Karpas-422 (cell line): ENCODE measurements at regions not wholly inside any gene's neighbourhood (a gene's known extent, or its start where the extent isn't known, plus 50 kb on each side); places are given as distances from the start of the nearest gene placed in this dataset.
"Not testable (repeated sequence)": the region's sequence is repeated elsewhere in the genome, so short reads cannot be mapped to it uniquely, and the experiment has no call there.

Experiments
- DNase-seq: peaks from one replicate; pipeline ENCODE4 v3.0.0-alpha.2; 2015
- H2AFZ ChIP-seq: fragments of 200-600 bp; sonication (generic); 2 replicates; pipeline ENCODE4 v1.6.1; 2014; ENCODE audit warnings: antibody characterized with exemption, low read length, mixed read lengths
- H3K27ac ChIP-seq: fragments of 200-600 bp; sonication (generic); 2 replicates; pipeline ENCODE4 v1.5.1; 2014; ENCODE audit warnings: mild to moderate bottlenecking, low read length, moderate library complexity
- H3K27me3 ChIP-seq: fragments of 200-600 bp; sonication (generic); 2 replicates; pipeline ENCODE4 v1.6.1; 2014; ENCODE audit warnings: low read length, mixed read lengths
- H3K36me3 ChIP-seq: fragments of 200-600 bp; sonication (generic); 2 replicates; pipeline ENCODE4 v1.6.1; 2014; ENCODE audit warnings: low read length, mixed read lengths; ENCODE audit not compliant: insufficient read depth
- H3K4me1 ChIP-seq: fragments of 200-600 bp; sonication (generic); 2 replicates; pipeline ENCODE4 v1.6.1; 2014; ENCODE audit warnings: mild to moderate bottlenecking, low read length, mixed read lengths
- H3K4me2 ChIP-seq: fragments of 200-600 bp; sonication (generic); 2 replicates; pipeline ENCODE4 v1.6.1; 2014; ENCODE audit warnings: low read length, low read depth, mild to moderate bottlenecking; ENCODE audit not compliant: poor library complexity, severe bottlenecking
- H3K4me3 ChIP-seq: fragments of 200-600 bp; sonication (generic); 2 replicates; pipeline ENCODE4 v1.5.1; 2014; ENCODE audit warnings: mild to moderate bottlenecking, antibody characterized with exemption, low read length, mixed read lengths
- H3K79me2 ChIP-seq: fragments of 200-600 bp; sonication (generic); 2 replicates; pipeline ENCODE4 v1.6.1; 2014; ENCODE audit warnings: mild to moderate bottlenecking, low read length, mixed read lengths
- H3K9ac ChIP-seq: fragments of 200-600 bp; sonication (generic); 2 replicates; pipeline ENCODE4 v1.6.0; 2014; ENCODE audit warnings: low read length
- H3K9me2 ChIP-seq: fragments of 200-600 bp; sonication (generic), shearing (Covaris generic); replicated peaks from 2 replicates; pipeline ENCODE4 v1.6.0; 2014; ENCODE audit warnings: mild to moderate bottlenecking, low read length, moderate library complexity; ENCODE audit not compliant: insufficient read depth
- H3K9me3 ChIP-seq: fragments of 300-700, 200-600 bp; sonication (generic); 2 replicates; pipeline ENCODE4 v1.6.1; 2014; ENCODE audit warnings: low read length, mixed read lengths
- H4K20me1 ChIP-seq: fragments of 200-600 bp; sonication (generic); 2 replicates; pipeline ENCODE4 v1.6.1; 2014; ENCODE audit warnings: mild to moderate bottlenecking, antibody characterized with exemption, low read length, low read depth; ENCODE audit not compliant: insufficient read depth

DNA sequence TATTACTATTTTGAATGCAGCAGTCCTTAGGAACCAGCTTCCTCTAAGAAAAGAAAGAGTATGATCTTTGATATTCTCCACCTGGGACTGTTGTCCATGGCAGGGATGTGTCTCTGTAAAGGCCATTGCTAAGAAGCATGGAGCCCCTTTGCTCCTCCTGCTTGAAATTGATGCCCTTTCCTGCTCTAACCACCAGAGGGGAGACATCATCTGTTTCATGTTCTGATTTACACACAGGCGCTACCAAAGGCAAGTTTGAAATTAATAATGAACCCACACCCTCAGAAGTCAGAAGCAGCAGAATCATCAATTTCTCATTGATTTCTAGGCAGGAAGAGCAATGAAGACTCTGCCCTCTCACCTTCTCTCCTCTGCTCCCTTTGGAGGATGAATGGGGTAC lies 253.8 kb downstream of the RMST start:
- Histone ChIP-seq H3K27me3 (no peaks in the 10 kb centered on the region), H3K9me2 (no peaks in the 10 kb centered on the region), H4K20me1 (no peaks in the 10 kb centered on the region), H3K27ac (no peak overlapping the region), H3K9ac (no peak overlapping the region), H3K9me3 (no peaks in the 10 kb centered on the region), H3K4me3 (no peak overlapping the region), H3K4me1 (no peaks in the 10 kb centered on the region), H3K79me2 (no peaks in the 10 kb centered on the region), H3K36me3 (no peaks in the 10 kb centered on the region), H3K4me2 (no peak overlapping the region), H2AFZ (no peak overlapping the region)
- DNase-seq, result peak; percentile 57

DNA sequence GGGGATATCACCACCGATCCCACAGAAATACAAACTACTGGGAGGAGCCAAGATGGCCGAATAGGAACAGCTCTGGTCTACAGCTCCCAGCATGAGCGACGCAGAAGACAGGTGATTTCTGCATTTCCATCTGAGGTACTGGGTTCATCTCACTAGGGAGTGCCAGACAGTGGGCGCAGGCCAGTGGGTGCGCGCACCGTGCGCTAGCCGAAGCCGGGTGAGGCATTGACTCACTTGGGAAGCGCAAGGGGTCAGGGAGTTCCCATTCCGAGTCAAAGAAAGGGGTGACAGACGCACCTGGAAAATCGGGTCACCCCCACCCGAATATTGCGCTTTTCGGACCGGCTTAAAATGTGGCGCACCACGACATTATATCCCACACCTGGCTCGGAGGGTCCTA lies 261.2 kb downstream of the RMST start:
- H3K27me3 ChIP-seq, H4K20me1 ChIP-seq, DNase-seq, H3K79me2 ChIP-seq, H3K4me3 ChIP-seq, H3K4me1 ChIP-seq, H3K4me2 ChIP-seq, H3K36me3 ChIP-seq, H3K27ac ChIP-seq, H2AFZ ChIP-seq, H3K9me2 ChIP-seq, H3K9me3 ChIP-seq, H3K9ac ChIP-seq: not testable (repeated sequence)

DNA sequence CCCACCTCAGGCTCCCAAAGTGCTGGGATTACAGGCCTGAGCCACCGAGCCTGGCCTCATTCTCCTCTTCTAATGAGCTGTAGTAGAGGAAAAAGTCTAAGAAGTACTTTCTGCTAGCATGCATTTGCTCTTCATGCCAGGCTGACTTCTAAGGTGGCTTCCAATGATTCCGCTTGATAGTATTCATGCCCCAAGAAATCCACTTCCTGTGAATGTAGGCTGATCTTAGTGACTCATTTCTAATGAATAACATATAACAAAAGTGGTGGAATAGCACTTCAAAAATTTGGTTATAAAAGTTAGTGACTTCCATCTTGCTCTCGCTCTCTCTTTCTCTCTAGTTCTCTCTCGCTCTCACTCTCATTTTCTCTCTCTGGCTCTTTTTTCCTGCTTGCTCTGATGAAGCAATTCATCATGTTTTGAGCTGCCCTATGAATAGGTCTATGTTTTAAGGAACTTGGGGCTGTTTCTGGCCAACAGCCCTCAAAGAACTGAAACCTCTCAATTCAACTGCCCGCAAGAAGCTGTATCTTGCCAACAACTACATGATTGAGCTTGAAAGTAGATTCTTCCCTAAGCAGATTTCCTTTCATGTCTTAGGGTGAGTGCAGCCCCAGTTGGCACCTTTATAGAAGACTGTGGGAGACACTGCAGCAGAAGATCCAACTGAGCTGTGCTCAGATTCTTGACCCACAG lies 282.9 kb downstream of the RMST start:
- Histone ChIP-seq H3K27ac (no peak overlapping the region), H3K27me3 (no peaks in the 10 kb centered on the region), H3K9me2 (peaks cover 3% of the 10 kb centered on the region; the same call in 1 of the 2 replicates), H2AFZ (no peak overlapping the region), H3K4me3 (no peak overlapping the region), H3K4me1 (no peaks in the 10 kb centered on the region), H3K9me3 (no peaks in the 10 kb centered on the region), H3K4me2 (no peak overlapping the region), H3K9ac (no peak overlapping the region), H4K20me1 (no peaks in the 10 kb centered on the region), H3K36me3 (no peaks in the 10 kb centered on the region), H3K79me2 (no peaks in the 10 kb centered on the region)
- no peak for DNase-seq

DNA sequence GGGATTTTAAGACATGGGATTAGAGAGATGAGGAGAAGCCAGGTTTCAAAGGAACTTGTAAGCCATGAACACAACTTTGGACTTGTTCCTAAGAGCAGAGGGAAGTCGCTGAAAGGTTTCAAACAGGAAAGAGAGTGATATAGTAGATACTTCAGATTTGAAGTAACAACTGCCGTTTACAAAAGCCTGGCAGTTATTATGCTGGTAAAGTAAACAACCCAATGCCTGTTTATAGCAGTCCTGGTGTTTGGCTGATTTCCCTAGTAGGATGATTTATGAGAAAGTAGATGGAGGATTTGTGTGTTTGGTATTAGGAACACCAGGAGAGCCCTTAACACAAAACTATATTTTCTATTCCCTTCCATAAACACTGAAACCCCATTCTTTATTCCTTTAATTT lies 285.7 kb downstream of the RMST start:
- Histone ChIP-seq H3K79me2 (no peaks in the 10 kb centered on the region), H3K9ac (no peak overlapping the region), H4K20me1 (no peaks in the 10 kb centered on the region), H2AFZ (no peak overlapping the region), H3K4me2 (no peak overlapping the region), H3K27me3 (no peaks in the 10 kb centered on the region), H3K9me2 (peaks cover 3% of the 10 kb centered on the region; the same call in 1 of the 2 replicates), H3K36me3 (no peaks in the 10 kb centered on the region), H3K4me3 (no peak overlapping the region), H3K9me3 (no peaks in the 10 kb centered on the region), H3K4me1 (no peaks in the 10 kb centered on the region), H3K27ac (no peak overlapping the region)
- DNase-seq, result no peak

DNA sequence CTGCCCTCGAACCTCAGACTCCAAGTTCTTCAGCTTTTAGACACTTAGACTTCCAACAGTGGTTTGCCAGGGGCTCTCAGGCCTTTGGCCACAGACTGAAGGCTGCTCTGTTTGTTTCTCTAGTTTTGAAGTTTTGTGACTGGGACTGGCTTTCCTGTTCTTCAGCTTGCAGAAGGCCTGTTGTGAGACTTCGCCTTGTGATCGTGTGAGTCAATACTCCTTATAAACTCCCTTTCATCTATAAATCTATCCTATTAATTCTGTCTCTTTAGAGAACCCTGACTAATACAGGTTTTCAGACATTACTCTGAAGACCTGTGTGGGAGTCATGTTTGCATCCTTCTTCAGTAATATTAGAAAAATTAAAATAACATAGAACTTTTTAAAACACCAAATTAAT lies 289.1 kb downstream of the RMST start:
- no peaks in the 10 kb centered on the region for H3K27me3 ChIP-seq
- H2AFZ ChIP-seq, result no peak overlapping the region
- H3K27ac ChIP-seq, result no peak overlapping the region
- H3K9me3 ChIP-seq, result no peaks in the 10 kb centered on the region
- H3K36me3 ChIP-seq, result no peaks in the 10 kb centered on the region
- no peak overlapping the region for H3K4me3 ChIP-seq
- H3K4me2 ChIP-seq, result no peak overlapping the region
- no peak for DNase-seq
- no peaks in the 10 kb centered on the region for H3K79me2 ChIP-seq
- no peak overlapping the region for H3K9ac ChIP-seq
- H3K9me2 ChIP-seq, result no peaks in the 10 kb centered on the region
- H3K4me1 ChIP-seq, result no peaks in the 10 kb centered on the region
- no peaks in the 10 kb centered on the region for H4K20me1 ChIP-seq

DNA sequence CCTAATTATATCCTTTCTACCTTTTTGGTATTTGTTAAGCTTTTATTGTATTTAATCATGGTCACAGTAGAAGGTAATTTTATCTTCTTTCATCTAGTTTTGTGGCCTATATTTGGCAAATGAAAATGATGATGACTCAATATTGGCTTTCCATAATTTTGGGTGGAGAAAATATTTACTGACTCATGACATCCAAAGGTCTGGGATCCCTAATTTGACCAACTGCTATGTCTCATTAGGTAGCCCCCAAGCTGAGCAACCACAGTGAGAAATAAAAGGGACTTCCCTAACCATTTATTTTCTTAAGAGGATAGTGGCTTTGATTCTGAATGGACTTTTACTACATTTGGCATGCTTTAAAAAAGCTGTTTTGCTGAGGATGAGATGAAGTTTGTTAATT lies 289.5 kb downstream of the RMST start:
- Histone ChIP-seq H3K4me2 (no peak overlapping the region), H3K27me3 (no peaks in the 10 kb centered on the region), H3K27ac (no peak overlapping the region), H2AFZ (no peak overlapping the region), H3K4me1 (no peaks in the 10 kb centered on the region), H3K9me2 (no peaks in the 10 kb centered on the region), H4K20me1 (no peaks in the 10 kb centered on the region), H3K4me3 (no peak overlapping the region), H3K9ac (no peak overlapping the region), H3K9me3 (no peaks in the 10 kb centered on the region), H3K36me3 (no peaks in the 10 kb centered on the region), H3K79me2 (no peaks in the 10 kb centered on the region)
- no peak for DNase-seq

DNA sequence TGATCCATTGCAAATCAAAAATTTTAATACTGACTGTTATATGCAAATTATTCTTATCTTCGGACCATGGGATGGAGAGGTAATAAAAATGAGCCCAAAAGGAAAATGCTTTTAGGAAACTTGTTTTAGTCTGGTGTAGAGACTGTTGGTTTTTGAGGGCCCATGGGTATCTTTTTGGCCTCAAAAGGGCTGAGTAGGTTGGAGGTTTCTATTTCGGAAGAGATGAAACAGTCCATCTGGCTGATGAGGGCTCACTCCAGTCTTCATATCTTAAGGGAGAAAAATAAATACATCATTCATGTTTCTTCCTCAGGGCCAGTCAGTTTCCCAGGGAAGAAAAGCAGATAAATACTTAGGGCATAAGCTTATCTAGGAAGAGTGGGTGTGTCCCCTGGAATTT lies 290.7 kb downstream of the RMST start:
- H3K4me3 ChIP-seq, result no peak overlapping the region
- no peaks in the 10 kb centered on the region for H4K20me1 ChIP-seq
- DNase-seq, result no peak
- H3K9me2 ChIP-seq, result no peaks in the 10 kb centered on the region
- no peak overlapping the region for H3K9ac ChIP-seq
- no peak overlapping the region for H3K4me2 ChIP-seq
- no peaks in the 10 kb centered on the region for H3K36me3 ChIP-seq
- no peaks in the 10 kb centered on the region for H3K27me3 ChIP-seq
- H2AFZ ChIP-seq, result no peak overlapping the region
- no peaks in the 10 kb centered on the region for H3K4me1 ChIP-seq
- H3K79me2 ChIP-seq, result no peaks in the 10 kb centered on the region
- no peak overlapping the region for H3K27ac ChIP-seq
- H3K9me3 ChIP-seq, result no peaks in the 10 kb centered on the region

DNA sequence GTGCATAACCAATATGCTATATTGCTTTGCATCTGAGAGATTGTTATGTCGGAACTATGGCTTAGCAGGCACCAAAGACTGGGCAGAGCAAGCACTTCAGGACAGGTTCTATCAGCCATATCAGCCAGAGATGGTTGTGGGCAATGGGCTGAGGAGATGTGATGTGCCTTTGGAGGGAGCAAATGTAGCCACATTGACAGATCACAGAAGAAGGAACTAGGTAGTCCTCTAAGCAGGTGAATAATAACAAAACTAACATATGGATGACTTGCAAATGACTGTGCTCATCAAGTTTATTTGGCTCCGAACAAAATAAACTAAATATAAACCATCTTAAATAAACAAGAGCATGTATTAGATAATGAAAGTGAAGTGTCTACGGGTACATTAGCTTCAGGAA lies 291.7 kb downstream of the RMST start:
- DNase-seq, result no peak
- Histone ChIP-seq H3K9me3 (no peaks in the 10 kb centered on the region), H3K79me2 (no peaks in the 10 kb centered on the region), H3K4me3 (no peak overlapping the region), H3K27me3 (no peaks in the 10 kb centered on the region), H2AFZ (no peak overlapping the region), H3K9me2 (no peaks in the 10 kb centered on the region), H3K4me1 (no peaks in the 10 kb centered on the region), H3K4me2 (no peak overlapping the region), H3K36me3 (no peaks in the 10 kb centered on the region), H3K27ac (no peak overlapping the region), H4K20me1 (no peaks in the 10 kb centered on the region), H3K9ac (no peak overlapping the region)
